Nephron (organoid): ENCODE measurements at regions not wholly inside any gene's neighbourhood (a gene's known extent, or its start where the extent isn't known, plus 50 kb on each side); places are given as distances from the start of the nearest gene placed in this dataset.

ENCODE experiments used
- H3K27ac Mint-ChIP-seq, 3 experiments: 2 replicates each; pipeline ENCODE4 v1.8.0; 2020; ENCODE audit warnings: mixed read lengths in 3 of 3, mild to moderate bottlenecking in 2 of 3, moderate library complexity in 1 of 3
- H3K27me3 Mint-ChIP-seq: 2 replicates; pipeline ENCODE4 v1.8.0; 2021; ENCODE audit warnings: low read depth, mild to moderate bottlenecking, moderate library complexity, mixed read lengths
- H3K36me3 Mint-ChIP-seq: 2 replicates; pipeline ENCODE4 v1.8.0; 2020; ENCODE audit warnings: low read depth, mixed read lengths
- H3K4me1 Mint-ChIP-seq: 2 replicates; pipeline ENCODE4 v1.8.0; 2020; ENCODE audit warnings: mixed read lengths
- H3K4me3 Mint-ChIP-seq, 3 experiments: 2 replicates each; pipeline ENCODE4 v1.8.0; 2020; ENCODE audit warnings: mild to moderate bottlenecking in 3 of 3, mixed read lengths in 3 of 3, moderate library complexity in 2 of 3
- H3K9me3 Mint-ChIP-seq: 2 replicates; pipeline ENCODE4 v1.8.0; 2020; ENCODE audit warnings: mixed read lengths
- TF ChIP-seq, protein P1 (sequence below), 3 experiments: fragments of 200-600 bp; sonication (generic); IDR thresholded peaks; one replicate each; pipeline ENCODE4 v1.5.0; 2021; ENCODE audit warnings: antibody characterized with exemption in 3 of 3; ENCODE audit not compliant: unreplicated experiment in 3 of 3

GRCh38 chr6:43877036-43877435, 107.0 kb downstream of the VEGFA start:
- peaks cover 9% of the 10 kb centered on the region for H3K27me3 Mint-ChIP-seq
- TF ChIP-seq, protein P1, sequence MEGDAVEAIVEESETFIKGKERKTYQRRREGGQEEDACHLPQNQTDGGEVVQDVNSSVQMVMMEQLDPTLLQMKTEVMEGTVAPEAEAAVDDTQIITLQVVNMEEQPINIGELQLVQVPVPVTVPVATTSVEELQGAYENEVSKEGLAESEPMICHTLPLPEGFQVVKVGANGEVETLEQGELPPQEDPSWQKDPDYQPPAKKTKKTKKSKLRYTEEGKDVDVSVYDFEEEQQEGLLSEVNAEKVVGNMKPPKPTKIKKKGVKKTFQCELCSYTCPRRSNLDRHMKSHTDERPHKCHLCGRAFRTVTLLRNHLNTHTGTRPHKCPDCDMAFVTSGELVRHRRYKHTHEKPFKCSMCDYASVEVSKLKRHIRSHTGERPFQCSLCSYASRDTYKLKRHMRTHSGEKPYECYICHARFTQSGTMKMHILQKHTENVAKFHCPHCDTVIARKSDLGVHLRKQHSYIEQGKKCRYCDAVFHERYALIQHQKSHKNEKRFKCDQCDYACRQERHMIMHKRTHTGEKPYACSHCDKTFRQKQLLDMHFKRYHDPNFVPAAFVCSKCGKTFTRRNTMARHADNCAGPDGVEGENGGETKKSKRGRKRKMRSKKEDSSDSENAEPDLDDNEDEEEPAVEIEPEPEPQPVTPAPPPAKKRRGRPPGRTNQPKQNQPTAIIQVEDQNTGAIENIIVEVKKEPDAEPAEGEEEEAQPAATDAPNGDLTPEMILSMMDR (IDR thresholded peaks at IDR 0.05; ENCODE audit: unreplicated experiment in 3 of 3), result no peak

GRCh38 chr6:43876602-43877001, 106.6 kb downstream of the VEGFA start:
- H3K27ac Mint-ChIP-seq, result peak overlapping the region in 2 of 3 experiments; percentile 43 to 45
- H3K4me1 Mint-ChIP-seq, result peaks cover 57% of the 10 kb centered on the region

More at GRCh38 chr6:43877036-43877435, 107.0 kb downstream of the VEGFA start:
- no peak overlapping the region for H3K4me3 Mint-ChIP-seq
- H3K9me3 Mint-ChIP-seq, result no peaks in the 10 kb centered on the region
- peaks cover 61% of the 10 kb centered on the region for H3K4me1 Mint-ChIP-seq
- no peaks in the 10 kb centered on the region for H3K36me3 Mint-ChIP-seq
- H3K27ac Mint-ChIP-seq, result peak overlapping the region; percentile 9 to 45 (median 43)

GRCh38 chr6:43875849-43876572, 106.0 kb downstream of the VEGFA start:
- TF ChIP-seq, protein P1 (IDR thresholded peaks at IDR 0.05; ENCODE audit: unreplicated experiment in 3 of 3), result no peak
- Mint-ChIP-seq H3K9me3 (no peaks in the 10 kb centered on the region), H3K27ac (peak overlapping the region in 2 of 3 experiments; percentile 43 to 45), H3K4me3 (no peak overlapping the region), H3K27me3 (peaks cover 11% of the 10 kb centered on the region), H3K36me3 (no peaks in the 10 kb centered on the region), H3K4me1 (peaks cover 57% of the 10 kb centered on the region)

More at GRCh38 chr6:43876602-43877001, 106.6 kb downstream of the VEGFA start:
- Mint-ChIP-seq H3K9me3 (no peaks in the 10 kb centered on the region), H3K36me3 (no peaks in the 10 kb centered on the region), H3K27me3 (peaks cover 11% of the 10 kb centered on the region), H3K4me3 (no peak overlapping the region)
- TF ChIP-seq, protein P1 (IDR thresholded peaks at IDR 0.05; ENCODE audit: unreplicated experiment in 3 of 3), result no peak

- no peak overlapping the region for H3K4me3 Mint-ChIP-seq
- no peaks in the 10 kb centered on the region for H3K36me3 Mint-ChIP-seq
- TF ChIP-seq, protein P1 (IDR thresholded peaks at IDR 0.05; ENCODE audit: unreplicated experiment in 3 of 3), result no peak
- peaks cover 11% of the 10 kb centered on the region for H3K27me3 Mint-ChIP-seq
- H3K4me1 Mint-ChIP-seq, result peaks cover 60% of the 10 kb centered on the region
- H3K9me3 Mint-ChIP-seq, result no peaks in the 10 kb centered on the region
- peak overlapping the region; percentile 24 to 88 (median 49) for H3K27ac Mint-ChIP-seq
These were observed 105.0 kb downstream of the VEGFA start for GRCh38 chr6:43874814-43875590.

DNA sequence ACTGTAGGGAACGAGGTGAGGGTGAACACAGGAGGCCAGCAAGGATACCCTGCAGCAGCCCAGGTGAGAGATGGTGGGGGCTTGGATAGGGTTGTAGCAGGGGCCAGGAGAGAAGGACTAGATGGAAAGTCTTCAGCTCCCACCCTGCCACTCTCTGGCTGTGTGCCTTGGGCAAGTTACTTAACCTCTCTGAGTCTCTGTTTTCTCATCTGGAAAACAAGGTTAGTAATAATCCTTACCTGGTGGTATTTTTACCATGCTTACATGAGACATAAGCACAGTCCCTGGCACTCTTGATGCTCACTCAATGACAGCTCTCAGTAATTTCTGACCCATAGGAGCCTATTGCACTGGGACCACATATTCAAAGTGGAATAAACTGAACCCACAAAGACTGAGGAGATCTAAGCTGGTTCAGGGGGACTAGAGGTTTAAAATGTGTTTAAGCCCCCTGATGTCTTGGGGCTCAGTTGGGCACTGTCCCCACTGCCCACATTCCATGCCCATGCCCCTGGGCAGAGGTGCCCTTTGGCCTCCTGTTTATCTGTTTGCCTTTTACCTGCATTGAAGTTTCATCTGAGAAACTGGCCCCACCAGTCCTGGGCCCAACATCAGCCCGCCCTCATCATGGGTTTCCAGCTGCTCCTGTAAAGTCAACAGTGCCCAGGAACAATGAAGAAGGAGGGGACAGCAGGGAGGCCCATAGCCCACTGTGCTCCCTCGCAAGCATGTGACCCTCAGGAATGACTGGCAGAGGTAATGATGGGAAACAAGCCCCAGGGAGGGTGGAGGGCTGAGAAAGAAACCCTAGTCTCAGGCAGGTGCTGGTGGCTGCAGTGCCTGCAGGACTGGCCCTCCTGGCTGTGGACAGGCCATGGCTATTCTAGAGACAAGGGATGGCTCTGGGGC, 104.0 kb downstream of the VEGFA start:
- Mint-ChIP-seq H3K4me3 (no peak overlapping the region), H3K9me3 (no peaks in the 10 kb centered on the region), H3K27ac (peak overlapping the region; percentile 34 to 88 (median 49)), H3K27me3 (peaks cover 13% of the 10 kb centered on the region), H3K36me3 (no peaks in the 10 kb centered on the region), H3K4me1 (peaks cover 56% of the 10 kb centered on the region)
- TF ChIP-seq, protein P1 (IDR thresholded peaks at IDR 0.05; ENCODE audit: unreplicated experiment in 3 of 3), result no peak
